ELF-1 (cell line): ENCODE measurements at regions not wholly inside any gene's neighbourhood (a gene's known extent, or its start where the extent isn't known, plus 50 kb on each side); places are given as distances from the start of the nearest gene placed in this dataset.
A peak's percentile ranks its signal among the peaks of the same experiment; 100 is the strongest.
"Not testable (repeated sequence)": the region's sequence is repeated elsewhere in the genome, so short reads cannot be mapped to it uniquely, and the experiment has no call there.

Experiments used
- DNase-seq: peaks from one replicate; pipeline ENCODE4 v3.0.0-alpha.2; 2016; ENCODE audit warnings: low read depth, low spot score

- no peak for DNase-seq
These were observed 1046.9 kb downstream of the DNAJB9 start for GRCh38 chr7:109616551-109617069.

GRCh38 chr7:109622320-109622719 lies 1052.6 kb downstream of the DNAJB9 start:
- DNase-seq, result no peak

GRCh38 chr7:109632890-109633289 lies 1063.2 kb downstream of the DNAJB9 start:
- DNase-seq, result not testable (repeated sequence)

- DNase-seq, result no peak
These were observed 1065.7 kb downstream of the DNAJB9 start for GRCh38 chr7:109635374-109635773.

- DNase-seq, result no peak
These were observed 1067.8 kb downstream of the DNAJB9 start for GRCh38 chr7:109637428-109637990.

GRCh38 chr7:109638321-109638720 lies 1068.6 kb downstream of the DNAJB9 start:
- DNase-seq, result no peak

- peak; percentile 33 for DNase-seq
These were observed 1069.9 kb downstream of the DNAJB9 start for GRCh38 chr7:109639561-109639960.

GRCh38 chr7:109641445-109641844 lies 1071.8 kb downstream of the DNAJB9 start:
- no peak for DNase-seq

- no peak for DNase-seq
These were observed 1076.5 kb downstream of the DNAJB9 start for GRCh38 chr7:109646124-109646523.

- DNase-seq, result not testable (repeated sequence)
These were observed 1076.9 kb downstream of the DNAJB9 start for GRCh38 chr7:109646594-109646993.

- not testable (repeated sequence) for DNase-seq
These were observed 1077.6 kb downstream of the DNAJB9 start for GRCh38 chr7:109647263-109647662.

GRCh38 chr7:109659261-109659660 lies 1089.6 kb downstream of the DNAJB9 start:
- DNase-seq, result no peak

GRCh38 chr7:109660401-109660800 lies 1090.7 kb downstream of the DNAJB9 start:
- DNase-seq, result no peak

GRCh38 chr7:109663806-109664205 lies 1094.1 kb downstream of the DNAJB9 start:
- no peak for DNase-seq

GRCh38 chr7:109687269-109687668 lies 1117.6 kb downstream of the DNAJB9 start:
- not testable (repeated sequence) for DNase-seq

- DNase-seq, result not testable (repeated sequence)
These were observed 1122.9 kb downstream of the DNAJB9 start for GRCh38 chr7:109692613-109693012.

- DNase-seq, result no peak
These were observed 1124.7 kb downstream of the DNAJB9 start for GRCh38 chr7:109694149-109695071.

- no peak for DNase-seq
These were observed 1125.7 kb downstream of the DNAJB9 start for GRCh38 chr7:109695419-109695818.

GRCh38 chr7:109696723-109697122 lies 1127.0 kb downstream of the DNAJB9 start:
- no peak for DNase-seq

GRCh38 chr7:109699661-109700060 lies 1130.0 kb downstream of the DNAJB9 start:
- DNase-seq, result no peak

- DNase-seq, result no peak
These were observed 1143.7 kb downstream of the DNAJB9 start for GRCh38 chr7:109713366-109713765.

GRCh38 chr7:109719359-109719758 lies 1149.7 kb downstream of the DNAJB9 start:
- peak; percentile 4 for DNase-seq

GRCh38 chr7:109734601-109735000 lies 1164.9 kb downstream of the DNAJB9 start:
- no peak for DNase-seq
